HUES48 (cell line): ENCODE measurements at regions not wholly inside any gene's neighbourhood (a gene's known extent, or its start where the extent isn't known, plus 50 kb on each side); places are given as distances from the start of the nearest gene placed in this dataset.

Experiments used
- H3K27ac ChIP-seq: one replicate; pipeline ENCODE4 v1.7.0; 2013; ENCODE audit warnings: low read depth, low read length, inconsistent platforms
- H3K27me3 ChIP-seq: 2 replicates; pipeline ENCODE4 v1.6.1; 2013; ENCODE audit warnings: mild to moderate bottlenecking, low read length; ENCODE audit not compliant: control insufficient read depth, insufficient read depth
- H3K36me3 ChIP-seq: 2 replicates; pipeline ENCODE4 v1.6.1; 2013; ENCODE audit warnings: low read length; ENCODE audit not compliant: control insufficient read depth, insufficient read depth
- H3K4me1 ChIP-seq: 2 replicates; pipeline ENCODE4 v1.6.1; 2013; ENCODE audit warnings: mild to moderate bottlenecking, low read length; ENCODE audit not compliant: control insufficient read depth, insufficient read depth
- H3K4me3 ChIP-seq: 2 replicates; pipeline ENCODE4 v1.5.1; 2013; ENCODE audit warnings: mild to moderate bottlenecking, low read depth, low read length
- H3K9ac ChIP-seq: 2 replicates; pipeline ENCODE4 v1.6.1; 2013; ENCODE audit warnings: mild to moderate bottlenecking, low read depth, low read length, moderate library complexity
- H3K9me3 ChIP-seq: 2 replicates; pipeline ENCODE4 v1.6.1; 2013; ENCODE audit warnings: low read length; ENCODE audit not compliant: control insufficient read depth, insufficient read depth

DNA sequence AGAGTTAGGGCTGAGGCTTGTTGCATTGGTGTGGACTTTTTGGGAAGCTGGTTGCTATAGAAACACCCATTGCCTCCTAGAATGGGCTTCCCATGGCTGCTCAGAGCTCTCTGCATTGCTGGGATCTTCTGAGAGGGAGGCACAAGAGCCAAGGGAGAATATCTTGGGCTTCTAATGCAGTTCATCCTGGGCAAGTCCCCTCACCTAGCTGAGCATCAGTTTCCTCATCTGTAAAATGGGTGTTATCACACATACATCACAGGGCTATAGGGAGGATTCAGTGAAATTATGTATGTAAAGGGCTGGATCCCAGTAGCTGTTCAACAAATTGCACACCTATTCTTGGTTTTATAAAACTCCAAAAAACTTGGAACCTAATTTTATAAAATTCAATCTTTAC, 106.1 kb upstream of the ALDH1B1 start:
- Histone ChIP-seq H3K9me3 (no peaks in the 10 kb centered on the region), H3K27ac (no peak overlapping the region), H3K36me3 (no peaks in the 10 kb centered on the region), H3K9ac (no peak overlapping the region), H3K4me3 (no peak overlapping the region), H3K4me1 (peaks cover 11% of the 10 kb centered on the region; the same call in 1 of the 2 replicates), H3K27me3 (no peaks in the 10 kb centered on the region; the same call in 1 of the 2 replicates)

DNA sequence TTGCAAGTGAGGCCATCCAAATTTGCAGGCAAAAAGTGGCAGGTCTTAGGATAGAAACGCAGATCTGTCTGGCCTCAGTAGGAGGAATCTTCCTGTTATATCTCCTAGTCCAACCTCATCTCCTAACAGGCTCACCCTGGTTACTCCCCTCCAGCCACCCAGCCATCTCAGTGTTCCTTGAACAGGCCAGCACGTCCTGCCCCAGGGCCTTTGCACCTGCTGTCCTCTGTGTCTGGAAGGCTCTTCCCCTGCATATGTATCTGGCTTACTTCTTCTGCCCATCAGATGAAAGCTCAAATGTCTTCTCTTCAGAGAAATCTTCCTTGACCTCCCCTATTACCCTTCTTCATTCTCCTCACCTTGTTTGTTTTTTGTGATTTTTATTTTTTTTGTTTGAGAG, 107.3 kb upstream of the ALDH1B1 start:
- no peak overlapping the region for H3K4me3 ChIP-seq
- no peaks in the 10 kb centered on the region; the same call in 1 of the 2 replicates for H3K27me3 ChIP-seq
- H3K9ac ChIP-seq = no peak overlapping the region
- H3K27ac ChIP-seq = no peak overlapping the region
- no peaks in the 10 kb centered on the region for H3K36me3 ChIP-seq
- no peaks in the 10 kb centered on the region for H3K9me3 ChIP-seq
- H3K4me1 ChIP-seq = peaks cover 11% of the 10 kb centered on the region; the same call in 1 of the 2 replicates

DNA sequence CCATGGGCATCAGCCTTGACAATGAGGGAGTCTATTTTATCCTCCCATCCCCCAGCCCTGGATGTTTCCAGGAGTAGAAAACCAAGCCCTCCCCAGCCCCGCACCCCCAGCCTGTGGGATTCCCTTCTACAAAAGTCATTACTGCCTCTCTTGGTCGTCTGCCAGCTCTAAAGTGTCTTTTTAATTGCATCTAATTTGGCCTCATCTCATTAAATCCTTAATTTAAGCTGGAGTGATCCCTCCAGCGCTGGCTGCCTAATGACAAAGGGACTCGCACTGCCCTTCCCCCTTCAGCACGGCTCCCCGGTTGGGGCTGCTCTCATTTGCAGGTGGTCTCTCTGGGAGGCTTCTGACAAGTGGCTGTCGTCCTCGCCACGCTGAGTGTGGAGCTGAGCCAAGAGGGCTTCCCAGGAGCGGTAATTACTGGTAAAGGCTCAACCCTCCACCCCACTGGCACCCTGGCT, 107.9 kb upstream of the ALDH1B1 start:
- Histone ChIP-seq H3K36me3 (no peaks in the 10 kb centered on the region), H3K4me3 (no peak overlapping the region), H3K27me3 (no peaks in the 10 kb centered on the region; the same call in 1 of the 2 replicates), H3K27ac (no peak overlapping the region), H3K9me3 (no peaks in the 10 kb centered on the region), H3K4me1 (peaks cover 11% of the 10 kb centered on the region; the same call in 1 of the 2 replicates), H3K9ac (no peak overlapping the region)

DNA sequence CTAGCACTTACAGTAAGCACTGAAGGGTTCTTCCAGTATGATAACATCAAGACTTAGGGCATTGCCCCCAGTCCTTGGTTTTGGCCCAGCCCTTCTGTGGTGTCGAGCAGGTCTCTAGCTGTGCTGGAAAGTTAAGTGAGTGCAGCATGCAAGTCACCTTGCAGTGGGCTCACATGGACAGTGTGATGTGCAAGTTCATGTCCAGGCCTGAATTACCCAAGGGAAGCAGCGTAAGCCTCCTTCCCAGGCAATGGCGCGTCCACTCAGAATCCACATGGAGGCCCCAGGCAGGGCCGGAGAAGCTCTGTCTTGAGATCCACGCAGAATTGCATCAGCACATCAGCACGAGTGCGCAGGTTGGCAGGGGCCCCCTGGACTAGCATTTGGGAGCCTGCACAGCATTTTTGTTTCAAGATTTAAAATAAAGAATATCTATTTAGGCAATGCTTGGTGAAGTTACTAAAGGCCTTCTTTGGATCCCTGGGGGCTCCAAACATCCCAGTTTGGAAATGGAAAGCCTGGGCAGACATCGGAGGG, 108.4 kb upstream of the ALDH1B1 start:
- no peak overlapping the region for H3K27ac ChIP-seq
- H3K9me3 ChIP-seq = no peaks in the 10 kb centered on the region
- H3K36me3 ChIP-seq = no peaks in the 10 kb centered on the region
- no peak overlapping the region for H3K9ac ChIP-seq
- peaks cover 11% of the 10 kb centered on the region; the same call in 1 of the 2 replicates for H3K4me1 ChIP-seq
- no peaks in the 10 kb centered on the region; the same call in 1 of the 2 replicates for H3K27me3 ChIP-seq
- no peak overlapping the region for H3K4me3 ChIP-seq

DNA sequence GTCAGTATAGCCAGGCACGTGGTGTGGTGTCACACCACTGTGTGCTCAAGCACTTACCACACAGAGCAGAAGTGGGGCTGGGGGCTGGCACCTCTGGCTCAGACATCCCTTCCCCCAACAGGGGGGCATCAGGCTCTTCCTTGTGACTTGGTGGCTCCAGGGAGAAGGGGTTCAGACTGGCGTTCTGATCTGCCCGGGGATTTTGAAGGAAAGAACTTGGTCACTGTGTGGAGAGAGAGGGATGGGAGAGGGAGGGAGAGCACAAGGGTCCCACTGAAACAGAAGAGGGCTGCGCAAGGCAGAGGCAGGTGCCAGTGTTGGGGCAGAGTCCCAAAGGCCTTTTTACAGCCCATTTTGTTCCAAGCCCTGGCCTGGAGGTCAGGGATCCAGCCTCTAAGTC, 109.7 kb upstream of the ALDH1B1 start:
- Histone ChIP-seq H3K4me3 (no peak overlapping the region), H3K9me3 (no peaks in the 10 kb centered on the region), H3K27me3 (no peaks in the 10 kb centered on the region; the same call in 1 of the 2 replicates), H3K36me3 (no peaks in the 10 kb centered on the region), H3K9ac (no peak overlapping the region), H3K4me1 (peaks cover 11% of the 10 kb centered on the region; the same call in 1 of the 2 replicates), H3K27ac (no peak overlapping the region)

DNA sequence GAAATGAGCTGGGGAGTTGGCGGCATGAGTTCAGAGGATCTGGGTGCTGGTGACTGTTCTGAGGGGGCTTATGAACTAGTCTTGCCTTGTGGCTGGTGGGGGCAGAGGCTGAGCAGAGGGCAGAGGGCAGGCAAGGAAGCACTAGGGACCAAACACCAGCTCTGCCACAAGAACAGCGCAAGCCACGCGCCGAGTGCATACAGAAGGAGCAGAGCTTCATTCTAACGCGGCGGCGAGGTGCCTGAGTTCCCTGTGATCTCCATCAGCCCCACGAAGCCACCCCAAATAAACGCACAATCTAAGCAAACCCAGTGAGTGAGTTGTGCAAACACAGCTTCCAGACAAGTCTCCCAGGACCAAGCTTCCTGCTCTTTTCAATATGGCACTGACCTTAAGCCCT, 110.6 kb upstream of the ALDH1B1 start:
- Histone ChIP-seq H3K9me3 (no peaks in the 10 kb centered on the region), H3K4me3 (no peak overlapping the region), H3K27ac (no peak overlapping the region), H3K9ac (no peak overlapping the region), H3K36me3 (no peaks in the 10 kb centered on the region), H3K4me1 (peaks cover 11% of the 10 kb centered on the region; the same call in 1 of the 2 replicates), H3K27me3 (no peaks in the 10 kb centered on the region; the same call in 1 of the 2 replicates)

DNA sequence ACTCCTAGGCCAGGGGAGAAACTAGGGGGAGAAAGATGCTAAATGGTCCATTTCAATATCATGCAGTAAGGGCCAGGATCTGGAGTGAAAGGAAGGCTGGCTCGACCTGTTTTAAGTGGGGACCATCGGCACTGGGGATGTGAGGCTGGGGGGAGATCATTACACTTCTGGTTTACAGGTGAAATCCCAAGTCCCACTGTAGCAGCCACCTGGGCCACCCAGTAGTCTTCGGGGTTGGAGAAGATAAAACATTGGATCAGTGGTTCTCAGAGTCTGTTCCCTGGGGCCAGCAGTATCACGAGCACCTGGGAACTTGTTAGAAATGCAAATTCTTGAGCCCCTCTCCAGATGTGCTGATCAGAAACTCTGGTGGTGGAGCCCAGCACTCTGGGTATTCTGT, 111.3 kb upstream of the ALDH1B1 start:
- Histone ChIP-seq H3K4me1 (peaks cover 11% of the 10 kb centered on the region; the same call in 1 of the 2 replicates), H3K9ac (no peak overlapping the region), H3K27ac (no peak overlapping the region), H3K36me3 (no peaks in the 10 kb centered on the region), H3K9me3 (no peaks in the 10 kb centered on the region), H3K4me3 (no peak overlapping the region), H3K27me3 (peaks cover 4% of the 10 kb centered on the region)

DNA sequence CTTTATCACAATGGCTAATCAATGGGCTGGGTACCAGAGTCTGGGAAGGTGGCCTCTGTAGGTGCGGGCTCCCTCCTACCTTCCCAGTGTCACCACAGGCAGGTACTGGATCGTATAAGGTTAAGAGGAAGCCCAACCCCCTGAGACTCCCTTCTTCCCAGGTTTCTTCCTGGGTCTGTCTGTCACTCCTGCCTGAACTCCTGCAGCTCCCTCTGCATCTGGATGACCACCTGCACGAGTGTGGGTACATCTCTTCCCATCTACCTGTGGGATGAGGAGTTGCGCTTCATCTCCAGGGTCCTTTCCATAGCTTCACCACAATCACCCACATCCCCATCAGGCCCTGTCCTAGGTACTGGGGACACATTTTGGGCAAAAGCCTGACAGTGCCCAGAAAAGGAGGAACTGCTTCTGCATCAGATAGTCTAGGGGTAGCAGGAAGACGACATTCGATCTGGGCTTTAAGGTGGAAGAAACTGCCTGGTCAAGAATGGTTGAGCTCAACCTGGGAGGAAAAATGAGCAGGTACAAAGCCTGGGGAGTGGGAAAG, 112.2 kb upstream of the ALDH1B1 start:
- peaks cover 11% of the 10 kb centered on the region; the same call in 1 of the 2 replicates for H3K4me1 ChIP-seq
- H3K9me3 ChIP-seq = no peaks in the 10 kb centered on the region
- H3K27ac ChIP-seq = no peak overlapping the region
- no peaks in the 10 kb centered on the region for H3K36me3 ChIP-seq
- H3K9ac ChIP-seq = no peak overlapping the region
- H3K4me3 ChIP-seq = no peak overlapping the region
- H3K27me3 ChIP-seq = peaks cover 4% of the 10 kb centered on the region

DNA sequence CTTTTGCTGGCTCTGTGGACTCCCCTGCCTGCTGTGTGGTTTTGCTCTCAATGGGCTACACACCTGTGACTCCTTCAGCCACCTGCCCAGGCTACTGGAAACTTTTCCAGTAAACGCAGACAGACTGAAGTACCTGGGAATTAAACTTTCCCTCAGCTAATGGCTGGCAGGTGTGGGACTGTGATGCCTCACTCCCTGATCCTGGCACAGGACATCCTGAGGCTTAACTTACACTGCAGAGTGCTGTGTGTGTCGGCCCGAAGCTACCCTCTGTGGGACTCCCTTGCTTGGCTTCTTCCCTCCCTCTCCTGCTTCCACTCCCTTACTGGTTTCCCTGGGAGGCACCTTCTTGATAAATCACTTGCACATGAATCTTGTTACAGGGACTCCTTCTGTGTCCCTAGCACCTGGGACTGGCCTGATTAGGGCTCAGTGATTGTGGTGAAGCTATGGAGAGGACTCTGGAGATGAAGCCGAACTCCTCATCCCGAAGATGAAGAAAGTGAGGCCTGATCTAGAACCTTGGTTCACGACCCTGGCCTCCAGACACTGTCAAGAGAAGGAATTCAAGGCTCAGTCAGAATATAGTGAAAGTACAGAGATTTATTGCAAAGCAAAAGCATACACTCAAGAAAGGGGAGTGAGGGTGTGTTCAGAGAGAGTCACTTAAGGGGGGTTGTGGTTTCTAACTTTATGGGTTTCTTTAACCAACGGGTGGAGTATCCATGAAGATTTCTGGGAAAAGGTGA, 113.4 kb upstream of the ALDH1B1 start:
- Histone ChIP-seq H3K27me3 (peaks cover 4% of the 10 kb centered on the region), H3K9me3 (no peaks in the 10 kb centered on the region), H3K27ac (no peak overlapping the region), H3K4me1 (peaks cover 3% of the 10 kb centered on the region; the same call in 1 of the 2 replicates), H3K36me3 (no peaks in the 10 kb centered on the region), H3K9ac (no peak overlapping the region), H3K4me3 (no peak overlapping the region)

DNA sequence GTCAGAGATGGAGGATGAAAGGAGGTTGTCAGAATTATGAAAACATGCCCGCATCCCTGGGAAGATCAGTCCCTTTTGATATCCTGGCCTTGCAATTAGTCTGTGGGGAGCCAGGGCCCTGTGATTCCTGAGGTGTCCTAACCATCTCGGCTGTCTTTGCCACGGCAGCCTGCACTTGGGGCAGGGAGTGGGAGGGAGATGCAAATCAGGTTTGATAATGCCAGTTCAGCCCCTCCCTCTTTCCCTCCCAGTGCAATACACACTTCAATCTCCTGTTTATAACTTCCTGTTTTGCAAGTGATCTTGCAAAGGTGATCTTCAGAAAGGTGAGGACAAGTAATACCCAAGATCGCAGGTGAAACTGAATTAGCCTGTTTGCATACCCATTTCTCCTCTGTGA, 114.0 kb upstream of the ALDH1B1 start:
- Histone ChIP-seq H3K9me3 (no peaks in the 10 kb centered on the region), H3K27me3 (peaks cover 4% of the 10 kb centered on the region), H3K9ac (no peak overlapping the region), H3K27ac (no peak overlapping the region), H3K36me3 (no peaks in the 10 kb centered on the region), H3K4me1 (no peaks in the 10 kb centered on the region), H3K4me3 (no peak overlapping the region)

DNA sequence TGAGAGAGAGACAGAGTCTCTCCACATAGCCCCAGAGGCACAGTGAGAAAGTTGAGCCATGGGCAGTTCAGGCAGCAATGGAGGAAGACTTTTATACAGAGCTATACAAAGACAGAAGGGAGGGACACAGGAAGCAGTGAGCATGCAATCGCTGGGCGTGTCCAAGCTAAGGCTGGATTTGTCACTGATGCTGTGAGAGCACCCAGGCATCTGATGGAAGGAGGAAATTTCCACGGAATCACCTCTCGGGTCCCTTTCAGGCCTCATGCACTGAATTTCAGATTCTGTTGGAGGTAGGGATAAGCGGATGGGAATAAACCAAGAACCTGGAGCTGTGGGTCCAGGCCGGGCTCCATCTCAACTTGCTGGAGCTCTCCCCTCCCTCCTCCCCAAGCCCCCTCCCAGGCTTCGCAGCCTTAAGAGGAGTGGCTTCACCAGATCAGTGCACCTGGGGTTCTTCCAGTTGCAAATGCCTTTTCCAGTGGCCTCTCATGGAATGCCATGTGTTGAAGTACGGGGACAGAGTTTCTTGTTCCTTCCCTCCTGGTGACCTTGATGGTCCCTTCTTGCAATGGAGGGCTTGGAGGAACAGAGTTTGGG, 114.8 kb upstream of the ALDH1B1 start:
- H3K27me3 ChIP-seq = peaks cover 4% of the 10 kb centered on the region

More for the DNA sequence above, 114.8 kb upstream of the ALDH1B1 start:
- Histone ChIP-seq H3K27ac (no peak overlapping the region), H3K9ac (no peak overlapping the region), H3K36me3 (no peaks in the 10 kb centered on the region), H3K9me3 (no peaks in the 10 kb centered on the region), H3K4me1 (no peaks in the 10 kb centered on the region), H3K4me3 (no peak overlapping the region)
